OCI-LY1 (cell line): ENCODE measurements at regions not wholly inside any gene's neighbourhood (a gene's known extent, or its start where the extent isn't known, plus 50 kb on each side); places are given as distances from the start of the nearest gene placed in this dataset.

ENCODE experiments used
- H2AFZ ChIP-seq: fragments of 200-600 bp; sonication (generic), shearing (Covaris generic); 2 replicates; pipeline ENCODE4 v1.6.0; 2014; ENCODE audit warnings: antibody characterized with exemption, mild to moderate bottlenecking, low read length
- H3F3A ChIP-seq: fragments of 200-600 bp; sonication (generic), shearing (Covaris generic); 2 replicates; pipeline ENCODE4 v1.6.0; 2014; ENCODE audit warnings: mild to moderate bottlenecking, antibody characterized with exemption, low read length, moderate library complexity; ENCODE audit not compliant: insufficient read depth
- H3K27ac ChIP-seq: fragments of 200-600 bp; sonication (generic); 2 replicates; pipeline ENCODE4 v1.5.1; 2014; ENCODE audit warnings: low read length, mixed run types, mild to moderate bottlenecking, low read depth; ENCODE audit not compliant: poor library complexity, severe bottlenecking
- H3K27me3 ChIP-seq: fragments of 200-600 bp; sonication (generic); 2 replicates; pipeline ENCODE4 v1.6.0; 2014; ENCODE audit warnings: antibody characterized with exemption, mild to moderate bottlenecking, low read length, moderate library complexity; ENCODE audit not compliant: insufficient read depth
- H3K36me3 ChIP-seq: fragments of 200-600 bp; sonication (generic); 2 replicates; pipeline ENCODE4 v1.6.1; 2014; ENCODE audit warnings: mild to moderate bottlenecking, antibody characterized with exemption, low read length, moderate library complexity, mixed read lengths; ENCODE audit not compliant: insufficient read depth
- H3K4me1 ChIP-seq: fragments of 200-600 bp; sonication (generic); 2 replicates; pipeline ENCODE4 v1.5.1; 2014; ENCODE audit warnings: mild to moderate bottlenecking, low read length, moderate library complexity; ENCODE audit not compliant: insufficient read depth, severe bottlenecking
- H3K4me2 ChIP-seq: fragments of 200-600 bp; sonication (generic), shearing (Covaris generic); 2 replicates; pipeline ENCODE4 v1.6.1; 2014; ENCODE audit warnings: low read length
- H3K4me3 ChIP-seq: fragments of 200-600 bp; sonication (generic); 2 replicates; pipeline ENCODE4 v1.5.1; 2014; ENCODE audit warnings: low read length, low read depth, mild to moderate bottlenecking, mixed read lengths; ENCODE audit not compliant: poor library complexity, severe bottlenecking
- H3K79me2 ChIP-seq: fragments of 200-600 bp; shearing (Covaris generic); 2 replicates; pipeline ENCODE4 v1.6.1; 2016; ENCODE audit warnings: mixed run types, low read length, mixed read lengths; ENCODE audit not compliant: insufficient read depth
- H3K9ac ChIP-seq: fragments of 200-600 bp; sonication (generic), shearing (Covaris generic); 2 replicates; pipeline ENCODE4 v1.6.1; 2014; ENCODE audit warnings: mild to moderate bottlenecking, low read length, mixed read lengths
- H3K9me2 ChIP-seq: fragments of 200-600 bp; sonication (generic), shearing (Covaris generic); 2 replicates; pipeline ENCODE4 v1.6.1; 2014; ENCODE audit warnings: low read depth, mild to moderate bottlenecking, low read length, mixed read lengths
- H3K9me3 ChIP-seq: fragments of 200-600 bp; shearing (Covaris generic); 2 replicates; pipeline ENCODE4 v1.6.1; 2014; ENCODE audit warnings: low read length, mixed read lengths
- H4K20me1 ChIP-seq: fragments of 200-600 bp; sonication (generic), shearing (Covaris generic); 2 replicates; pipeline ENCODE4 v1.6.0; 2016; ENCODE audit warnings: mild to moderate bottlenecking, low read length; ENCODE audit not compliant: insufficient read depth
- CTCF ChIP-seq: fragments of 200-600 bp; sonication (generic), shearing (Covaris generic); IDR thresholded peaks from 2 replicates; pipeline ENCODE4 v1.5.1; 2017; ENCODE audit warnings: mild to moderate bottlenecking, antibody characterized with exemption, low read length, moderate library complexity, mixed read lengths
- EZH2 ChIP-seq: fragments of 200-600 bp; sonication (generic), shearing (Covaris generic); IDR thresholded peaks from 2 replicates; pipeline ENCODE4 v1.8.0; 2017; ENCODE audit warnings: borderline replicate concordance, mixed run types, mild to moderate bottlenecking, antibody characterized with exemption, low read length, moderate library complexity, mixed read lengths

GRCh38 chr14:36402867-36403266 is 82.4 kb upstream of the MBIP start:
- Histone ChIP-seq H3K27ac (no peak overlapping the region), H3K4me1 (no peaks in the 10 kb centered on the region), H3K4me3 (no peak overlapping the region), H3F3A (no peaks in the 10 kb centered on the region), H3K9me2 (no peaks in the 10 kb centered on the region), H3K79me2 (no peaks in the 10 kb centered on the region), H3K9ac (no peak overlapping the region), H2AFZ (no peak overlapping the region), H3K9me3 (no peaks in the 10 kb centered on the region), H3K4me2 (no peak overlapping the region), H4K20me1 (no peaks in the 10 kb centered on the region), H3K27me3 (no peaks in the 10 kb centered on the region), H3K36me3 (no peaks in the 10 kb centered on the region)
- TF ChIP-seq EZH2, result no peak
- no peak for TF ChIP-seq CTCF

DNA sequence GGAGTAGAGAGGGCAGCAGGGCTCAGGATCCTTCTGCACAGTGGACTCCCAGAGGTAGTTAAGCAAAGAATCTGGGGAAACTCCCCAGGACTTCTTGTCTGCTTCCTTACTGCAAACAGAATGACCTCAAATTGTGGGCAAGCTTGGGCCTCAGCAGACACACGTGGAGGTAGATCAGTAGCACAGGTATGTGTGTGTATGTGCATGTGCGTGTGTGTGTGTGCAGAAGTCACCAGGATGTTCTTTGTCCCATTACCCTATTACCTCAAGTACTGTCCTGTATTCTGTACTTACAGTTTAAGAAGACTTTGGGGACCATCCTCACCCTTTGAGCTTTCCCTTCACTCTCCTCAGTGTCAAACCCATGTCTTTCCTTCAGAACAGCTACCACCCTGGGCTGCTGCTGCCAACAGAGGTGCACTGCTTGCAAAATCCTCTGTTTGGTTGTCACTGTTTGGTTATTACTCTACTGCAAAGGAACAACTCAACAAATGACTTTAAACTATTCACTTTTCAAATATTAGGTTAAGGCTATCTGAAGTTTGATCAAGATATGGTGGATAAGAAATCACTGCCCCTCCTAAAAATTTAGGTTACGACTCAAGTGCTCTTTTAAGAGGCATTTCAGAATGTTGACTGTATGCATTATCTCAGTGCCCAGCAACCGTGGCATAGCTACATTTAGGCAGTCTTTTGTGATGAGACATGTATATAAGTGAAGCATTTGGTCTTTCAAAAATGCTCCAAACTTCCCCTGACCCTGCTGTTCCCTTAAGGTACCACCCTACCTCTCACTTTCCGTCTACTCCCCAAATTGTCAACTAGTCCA is 78.2 kb upstream of the MBIP start:
- H3K9me2 ChIP-seq, result no peaks in the 10 kb centered on the region
- H3K36me3 ChIP-seq, result no peaks in the 10 kb centered on the region
- no peaks in the 10 kb centered on the region for H3K79me2 ChIP-seq
- H4K20me1 ChIP-seq, result no peaks in the 10 kb centered on the region
- H2AFZ ChIP-seq, result no peak overlapping the region
- H3K4me2 ChIP-seq, result no peak overlapping the region
- no peaks in the 10 kb centered on the region for H3K27me3 ChIP-seq
- H3F3A ChIP-seq, result no peaks in the 10 kb centered on the region
- H3K9me3 ChIP-seq, result no peaks in the 10 kb centered on the region
- no peaks in the 10 kb centered on the region for H3K4me1 ChIP-seq
- no peak overlapping the region for H3K4me3 ChIP-seq
- no peak overlapping the region for H3K9ac ChIP-seq
- H3K27ac ChIP-seq, result no peak overlapping the region
- TF ChIP-seq EZH2 (no peak), CTCF (no peak)

DNA sequence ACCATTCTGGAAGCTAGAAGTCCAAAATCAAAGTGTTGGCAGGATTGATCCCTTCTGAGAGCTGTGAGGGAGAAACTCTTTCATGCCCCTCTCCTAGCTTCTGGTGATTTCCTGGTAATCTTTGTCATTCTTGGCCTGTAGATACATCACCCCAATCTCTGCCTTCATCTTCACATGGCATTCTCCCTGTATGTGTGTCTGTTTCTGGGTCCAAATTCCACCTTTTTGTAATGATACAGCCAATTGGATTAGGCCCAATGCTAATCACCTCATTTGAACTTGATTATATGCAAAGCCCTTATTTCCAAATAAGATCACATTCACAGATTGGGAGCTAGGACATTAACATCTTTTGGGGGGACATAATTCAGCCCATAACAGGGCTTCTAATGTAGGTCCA is 76.9 kb upstream of the MBIP start:
- Histone ChIP-seq H3K36me3 (no peaks in the 10 kb centered on the region), H3K4me2 (no peak overlapping the region), H3F3A (no peaks in the 10 kb centered on the region), H3K4me1 (no peaks in the 10 kb centered on the region), H3K4me3 (no peak overlapping the region), H3K9me3 (no peaks in the 10 kb centered on the region), H3K27me3 (no peaks in the 10 kb centered on the region), H3K9ac (no peak overlapping the region), H3K79me2 (no peaks in the 10 kb centered on the region), H3K27ac (no peak overlapping the region), H4K20me1 (no peaks in the 10 kb centered on the region), H2AFZ (no peak overlapping the region), H3K9me2 (no peaks in the 10 kb centered on the region)
- TF ChIP-seq EZH2 (no peak), CTCF (no peak)
